ENCODE measurements at regions not wholly inside any gene's neighbourhood (a gene's known extent, or its start where the extent isn't known, plus 50 kb on each side); places are given as distances from the start of the nearest gene placed in this dataset.

DNA sequence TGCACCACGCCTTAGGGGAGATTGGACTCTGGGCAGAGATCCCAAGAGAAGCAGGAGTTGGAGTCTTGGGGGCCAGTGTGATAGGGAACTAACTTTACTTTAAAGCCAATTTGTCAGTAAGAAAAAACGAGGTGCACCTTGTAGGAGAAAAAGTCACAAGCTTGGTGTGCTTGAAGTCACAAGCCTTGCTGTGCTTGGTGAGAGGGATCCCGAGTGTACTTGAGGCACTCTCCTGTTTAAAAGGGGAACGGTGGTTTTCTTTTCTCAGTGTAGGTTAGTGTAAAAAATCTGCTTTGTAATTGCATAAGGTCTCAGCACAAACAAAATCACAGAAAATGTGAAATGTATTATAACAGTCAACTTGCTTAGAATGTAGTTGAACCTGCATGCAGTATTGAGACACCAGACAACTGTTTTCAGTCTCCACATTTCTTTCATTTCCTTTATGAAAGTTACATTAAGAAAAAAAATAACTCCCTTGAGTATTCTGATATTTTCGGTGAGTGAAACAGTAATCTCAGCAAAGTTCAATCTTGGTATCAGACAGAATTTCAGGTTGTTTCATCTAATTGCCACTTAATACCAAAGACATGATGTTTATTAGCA is 111.1 kb upstream of the DUSP22 start:
- DNase-seq: no peak

DNA sequence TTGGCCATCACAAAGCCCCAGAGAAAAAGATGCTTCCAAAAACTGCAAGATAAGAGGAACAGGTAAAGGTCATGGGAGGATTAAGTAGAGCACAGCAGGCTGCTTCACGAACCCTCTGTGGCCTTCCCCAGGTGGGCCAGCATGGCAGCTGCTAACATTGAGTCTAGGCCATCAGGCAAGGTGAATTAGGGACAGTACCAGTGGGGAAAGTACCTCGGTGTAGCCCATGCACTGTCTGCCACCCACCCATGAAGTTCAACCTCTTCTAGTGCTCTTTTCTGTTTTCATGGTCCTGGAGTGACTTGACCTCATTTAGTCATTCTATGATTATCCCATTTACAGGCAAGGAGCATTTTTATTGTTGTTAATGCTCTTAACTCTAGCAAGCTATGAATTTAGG is 108.6 kb upstream of the DUSP22 start:
- no peak for DNase-seq

DNA sequence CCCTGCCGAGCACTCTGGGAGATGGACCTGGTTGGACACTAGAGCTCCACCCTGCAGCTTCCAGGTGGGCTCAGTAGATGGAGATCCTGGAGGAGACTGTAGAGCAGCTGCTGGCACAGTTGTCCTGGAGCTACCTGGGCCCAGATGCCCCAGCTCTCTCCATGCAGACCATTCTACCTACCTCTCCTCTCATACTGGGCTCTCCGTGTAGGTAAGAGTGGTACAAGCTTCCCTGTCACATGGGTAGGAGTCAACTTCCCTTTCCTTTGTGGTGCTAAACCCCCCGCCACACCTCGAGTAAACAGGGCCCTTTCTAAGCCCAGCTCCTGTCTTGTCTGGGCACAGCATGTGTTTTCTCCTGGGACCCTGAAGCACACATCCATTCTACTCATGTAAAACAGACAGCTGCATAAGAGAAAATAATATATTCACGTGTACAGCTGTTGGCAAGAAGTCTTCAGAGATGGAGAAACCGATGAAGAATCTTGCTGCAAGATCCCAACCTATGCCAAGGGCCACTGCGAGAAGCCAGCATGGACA is 108.1 kb upstream of the DUSP22 start:
- no peak for DNase-seq

DNA sequence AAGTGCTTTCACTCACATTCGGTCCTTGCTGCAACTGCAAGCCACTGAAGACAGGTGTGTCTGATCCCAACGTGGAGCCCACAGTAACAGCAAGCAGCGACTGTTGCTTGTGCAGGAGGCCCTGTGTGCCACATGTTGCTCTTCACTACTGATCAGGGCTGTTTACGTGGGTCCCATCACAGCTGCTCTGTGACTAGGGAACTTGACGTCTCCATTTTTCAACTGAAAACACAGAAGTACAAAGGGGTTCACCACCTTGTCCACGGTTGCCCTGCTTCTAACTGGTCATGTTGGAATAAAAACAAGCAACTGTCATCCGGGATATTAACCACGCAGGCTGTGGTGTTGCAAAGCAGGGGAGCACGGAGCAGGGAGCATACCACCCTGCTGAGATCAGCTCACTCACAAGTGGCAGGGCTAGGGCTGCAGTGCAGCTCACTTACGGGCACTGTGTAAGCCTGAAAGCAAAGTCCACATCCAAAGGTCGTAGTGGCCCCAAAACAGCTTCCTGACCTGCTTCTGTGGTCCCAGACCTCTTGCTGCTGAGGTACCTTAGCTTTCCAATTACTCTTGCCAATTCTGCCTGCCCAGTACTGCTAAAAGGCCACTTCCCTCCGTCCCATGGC is 105.8 kb upstream of the DUSP22 start:
- DNase-seq: no peak

- no peak for DNase-seq
Observed at GRCh38 chr6:187210-187861, 105.0 kb upstream of the DUSP22 start.

- DNase-seq: no peak
Observed at GRCh38 chr6:188821-189655, 103.2 kb upstream of the DUSP22 start.

GRCh38 chr6:189676-190075 is 102.6 kb upstream of the DUSP22 start:
- DNase-seq: no peak

DNA sequence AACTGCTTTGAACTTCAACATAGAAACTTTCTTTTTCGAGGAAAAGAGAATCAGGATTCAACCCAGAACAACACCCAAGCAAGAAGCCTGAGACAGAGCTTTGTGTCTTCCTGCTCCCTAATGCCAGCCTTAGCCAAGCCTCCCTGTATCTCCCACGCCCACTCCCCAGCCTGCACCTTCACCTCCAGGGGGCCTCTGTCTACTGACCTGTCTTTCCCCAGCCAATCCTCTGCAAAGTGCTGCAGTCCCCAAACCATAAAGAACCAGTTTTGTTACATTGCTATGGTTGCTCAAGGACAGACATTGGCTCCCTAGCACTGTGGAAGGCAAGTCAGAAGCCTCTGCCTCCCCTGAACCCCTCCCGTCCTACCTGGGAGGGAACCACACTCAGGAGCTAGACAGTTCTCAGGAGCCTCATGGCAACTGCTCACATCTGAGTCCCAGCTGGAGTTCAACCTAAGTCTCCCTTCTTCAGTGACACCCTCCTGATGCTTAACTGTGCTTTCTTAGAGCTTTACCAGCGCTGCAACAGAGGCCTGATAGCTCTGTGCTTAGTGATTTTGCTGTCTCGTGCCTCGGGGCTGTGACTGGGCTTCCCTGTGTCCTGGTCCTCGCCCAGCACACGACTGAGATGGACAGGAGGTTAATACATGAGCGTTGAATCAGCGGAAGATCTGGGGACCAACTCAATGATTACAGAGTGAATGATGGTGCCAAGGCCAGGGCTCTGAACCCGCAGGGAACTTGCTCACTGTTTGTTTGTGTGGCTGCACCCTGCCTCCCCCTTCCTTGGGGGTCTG is 101.5 kb upstream of the DUSP22 start:
- no peak for DNase-seq

DNA sequence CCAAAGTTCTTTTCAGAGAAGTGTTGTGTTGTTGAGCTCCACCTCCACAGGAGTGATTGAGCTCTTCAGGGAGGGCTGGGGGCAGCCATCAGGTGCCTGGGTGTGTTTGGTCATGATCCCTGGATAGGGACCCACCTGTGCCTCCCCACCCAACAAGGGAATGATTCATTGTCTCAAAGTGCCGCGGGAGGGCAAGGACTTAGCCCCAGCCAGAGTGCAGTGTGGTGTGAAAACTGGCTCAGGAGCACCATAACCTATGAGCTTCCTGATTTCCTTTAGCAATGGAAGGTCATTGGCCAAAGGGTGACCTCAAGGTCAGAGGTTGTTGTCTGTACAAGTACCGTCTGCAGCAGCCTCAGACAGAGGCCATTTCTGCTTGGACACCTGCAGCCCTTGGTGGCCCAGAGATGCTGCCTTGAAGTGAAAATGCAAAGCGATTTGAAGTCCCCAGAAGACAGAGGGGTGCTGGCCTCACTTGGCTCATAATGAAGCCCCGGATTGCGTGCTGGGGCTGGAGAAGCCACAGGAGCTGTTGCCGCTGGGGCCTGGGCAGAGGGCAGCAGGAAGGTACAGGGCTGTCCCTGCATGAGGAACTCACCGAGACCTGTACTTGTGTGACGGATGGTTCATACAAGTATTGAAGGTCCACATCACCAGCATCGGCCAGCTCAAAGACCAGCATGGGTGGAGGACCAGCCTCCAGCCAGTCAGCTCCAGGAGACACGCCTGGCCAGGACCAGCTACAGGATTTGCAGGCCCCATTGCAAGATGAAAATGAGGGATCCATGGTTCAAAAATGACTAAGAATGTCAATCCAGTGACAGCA is 100.6 kb upstream of the DUSP22 start:
- no peak for DNase-seq

DNA sequence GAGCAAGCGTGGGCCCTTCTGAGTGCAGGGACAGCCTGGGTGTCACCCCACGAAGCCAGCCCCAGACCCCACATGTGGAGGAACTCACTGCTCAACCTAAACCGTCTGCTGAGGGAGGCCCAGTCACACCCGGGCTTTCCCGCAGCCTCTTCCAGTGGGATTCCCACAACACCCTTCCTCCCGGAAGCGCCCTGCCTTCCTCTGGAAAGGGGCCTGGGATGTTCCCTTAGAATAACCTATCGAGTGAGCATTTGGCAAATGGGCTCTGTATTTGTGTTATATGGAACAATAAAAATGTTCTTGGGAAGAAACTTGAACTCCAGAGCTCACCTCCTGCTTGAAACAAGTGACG is 100.0 kb upstream of the DUSP22 start:
- no peak for DNase-seq

GRCh38 chr6:193180-193579 is 99.1 kb upstream of the DUSP22 start:
- no peak for DNase-seq

DNA sequence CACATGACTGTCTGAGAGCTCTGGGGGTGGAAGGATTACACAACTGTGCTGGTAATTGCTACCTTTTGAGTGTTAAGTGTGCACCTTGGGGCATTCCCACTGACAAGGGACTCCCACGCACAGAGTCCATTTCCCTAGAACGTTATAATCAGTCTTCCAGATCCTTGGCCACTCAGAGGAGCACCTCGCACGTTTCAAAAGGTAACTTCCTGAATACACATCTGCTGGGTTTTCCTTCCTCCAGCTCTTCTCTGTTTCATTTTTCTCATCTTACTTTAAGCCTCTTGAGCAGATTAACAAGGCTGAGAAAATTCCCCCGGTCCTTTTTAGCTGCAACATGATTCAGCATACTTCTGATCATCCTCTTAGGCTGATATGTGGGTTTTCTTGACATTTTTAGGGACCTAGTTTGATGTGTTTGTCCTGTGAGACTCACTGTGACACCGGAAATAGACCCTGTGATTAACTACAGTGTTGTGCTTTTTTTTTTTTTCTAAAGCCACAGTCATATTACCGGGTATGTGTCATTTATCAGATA is 98.4 kb upstream of the DUSP22 start:
- DNase-seq: no peak

GRCh38 chr6:195861-196360 is 96.4 kb upstream of the DUSP22 start:
- DNase-seq: no peak

DNA sequence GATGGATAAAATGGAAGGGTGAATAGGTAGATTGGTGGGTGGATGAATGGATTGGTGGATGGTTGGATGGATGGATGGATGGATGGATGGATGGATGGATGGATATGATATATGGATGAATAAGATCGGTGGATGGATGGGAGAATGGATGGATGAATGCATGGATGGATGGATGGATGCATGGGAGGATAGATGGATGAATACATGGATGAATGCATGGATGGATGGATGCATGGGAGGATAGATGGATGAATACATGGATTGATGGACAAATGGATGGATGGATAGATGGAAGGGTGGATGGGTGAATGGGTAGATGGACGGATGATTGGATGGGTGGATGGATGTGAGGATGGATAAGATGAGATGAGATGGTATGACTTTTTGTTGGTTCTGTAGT is 95.7 kb upstream of the DUSP22 start:
- DNase-seq: no peak

DNA sequence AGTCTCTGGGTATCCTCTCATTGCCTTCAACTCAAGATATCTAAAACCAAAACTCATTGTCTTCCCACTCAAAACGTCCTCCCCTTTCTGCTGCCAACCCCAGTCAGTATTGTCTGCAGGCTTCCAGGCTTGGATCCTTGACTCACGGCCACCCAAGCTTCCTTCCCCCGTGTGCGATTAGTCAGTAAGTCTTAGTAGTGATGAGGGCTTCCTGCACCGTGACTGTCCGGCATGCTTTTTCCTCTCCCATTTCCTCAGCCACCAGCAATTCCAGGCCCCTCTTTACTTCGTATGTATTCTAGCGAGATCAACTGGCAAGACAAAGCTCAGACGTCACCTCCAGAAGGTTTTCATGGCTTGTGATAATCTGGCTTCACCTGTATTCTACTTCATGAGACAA is 88.6 kb upstream of the DUSP22 start:
- DNase-seq: no peak

DNA sequence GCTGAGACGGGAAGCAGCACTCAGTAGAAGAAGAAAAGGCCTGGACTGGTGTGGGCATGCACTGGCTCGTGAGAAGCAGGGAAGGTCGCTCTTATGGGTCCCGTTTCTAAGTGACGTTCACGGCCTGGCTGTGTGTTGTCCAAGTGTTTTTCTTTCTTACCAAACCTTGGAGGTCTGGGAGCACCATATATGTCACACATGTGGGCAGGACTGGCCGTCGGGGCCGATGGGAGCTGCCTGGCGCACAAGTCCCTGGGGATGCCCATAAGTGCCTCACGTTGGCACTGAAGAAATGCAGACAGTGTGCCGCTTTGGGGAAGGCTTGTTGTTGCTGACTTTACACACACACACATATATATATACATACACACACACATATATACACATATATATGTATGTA is 86.0 kb upstream of the DUSP22 start:
- DNase-seq: no peak

GRCh38 chr6:208364-208763 is 83.9 kb upstream of the DUSP22 start:
- no peak for DNase-seq

DNA sequence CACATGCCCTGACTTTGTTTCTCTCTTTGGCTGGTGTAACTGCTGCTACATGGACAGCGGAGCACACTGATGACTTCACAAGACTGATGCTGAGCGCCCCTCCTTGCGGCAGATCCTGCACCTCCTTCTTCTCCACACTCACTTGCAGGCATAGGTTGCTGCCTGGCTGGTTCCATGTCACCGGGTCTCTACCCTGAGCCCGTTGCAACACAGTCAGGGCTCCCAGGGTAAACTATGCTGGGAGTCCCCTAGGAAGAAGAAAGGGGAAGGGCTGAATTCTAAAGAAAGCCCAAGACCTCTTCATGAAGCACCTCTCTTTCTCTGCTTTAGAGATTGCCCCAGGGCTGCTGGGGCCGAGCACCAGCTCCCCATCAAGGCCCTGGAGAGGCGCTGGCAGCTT is 83.3 kb upstream of the DUSP22 start:
- no peak for DNase-seq

DNA sequence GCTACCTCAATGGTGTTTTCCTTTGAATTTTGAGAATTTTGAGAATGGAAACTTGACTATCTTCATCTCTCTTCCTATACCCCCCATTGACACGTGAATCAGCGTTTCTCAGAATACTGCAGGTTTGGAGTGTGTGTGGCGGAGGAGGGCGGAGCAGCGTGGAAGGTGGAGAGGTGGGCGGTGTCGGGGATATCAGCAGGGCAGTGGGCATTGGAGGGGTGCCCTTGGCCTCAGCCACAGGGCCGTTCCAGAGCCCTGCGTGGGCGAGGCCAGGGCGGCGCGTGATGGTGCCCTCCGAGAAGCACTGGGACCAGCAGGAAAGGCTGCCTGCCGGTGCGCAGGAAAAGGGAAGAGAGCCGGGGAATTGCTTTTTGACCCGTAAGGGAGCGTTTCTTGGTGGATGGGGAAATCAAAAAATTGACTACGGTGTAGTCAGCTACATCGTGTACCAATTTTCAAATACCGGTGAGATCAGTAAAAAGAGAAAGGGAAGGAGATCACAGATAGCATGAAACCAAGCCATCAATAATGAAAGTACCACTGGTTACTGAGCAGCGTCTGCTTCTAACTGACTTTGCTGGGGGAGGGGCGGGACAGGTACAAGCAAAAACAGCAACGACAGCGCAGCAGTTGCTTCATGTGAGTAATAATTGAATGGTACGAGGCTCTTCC is 82.7 kb upstream of the DUSP22 start:
- DNase-seq: no peak

DNA sequence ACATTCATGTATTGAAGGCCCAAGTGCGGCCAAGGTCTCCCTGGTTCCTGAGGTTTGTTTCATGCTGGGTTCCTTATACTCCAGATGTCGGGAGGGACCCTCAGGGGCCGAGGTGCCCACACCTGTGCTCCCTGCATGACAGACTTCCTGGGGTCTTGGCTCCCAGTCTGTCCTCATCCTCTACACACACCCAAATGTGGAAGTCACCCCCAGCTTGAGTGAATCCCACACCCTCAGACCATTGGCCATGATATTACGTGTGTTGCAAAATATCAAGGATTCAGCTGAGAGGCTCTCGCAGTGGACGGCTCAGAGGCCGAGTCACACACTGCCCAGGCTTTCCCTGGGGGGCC is 82.2 kb upstream of the DUSP22 start:
- DNase-seq: no peak
